PC-9 (cell line): ENCODE measurements at regions not wholly inside any gene's neighbourhood (a gene's known extent, or its start where the extent isn't known, plus 50 kb on each side); places are given as distances from the start of the nearest gene placed in this dataset.

ENCODE experiments used
- CTCF ChIP-seq: fragments of 200-600 bp; sonication (generic); conservative IDR thresholded peaks from 2 replicates; pipeline ENCODE4 v1.6.1; 2017; ENCODE audit warnings: mixed run types, antibody characterized with exemption, mild to moderate bottlenecking, moderate library complexity
- EZH2 ChIP-seq: fragments of 200-600 bp; sonication (generic); IDR thresholded peaks from 2 replicates; pipeline ENCODE4 v1.8.0; 2017; ENCODE audit warnings: antibody characterized with exemption, low read depth

- no peak for TF ChIP-seq CTCF
- no peak for TF ChIP-seq EZH2
These were observed 85.5 kb upstream of the PRR5 start for GRCh38 chr22:44616461-44616860.
